Heart left ventricle (tissue), 16 donors: ENCODE measurements at regions not wholly inside any gene's neighbourhood (a gene's known extent, or its start where the extent isn't known, plus 50 kb on each side); places are given as distances from the start of the nearest gene placed in this dataset.
"Not testable (repeated sequence)": the region's sequence is repeated elsewhere in the genome, so short reads cannot be mapped to it uniquely, and the experiment has no call there.

Experiments used
- ATAC-seq, 4 donors: fragments of 200-7000 bp; cut with Tn5 transposase; one replicate each; pipeline ENCODE4 v1.9.1; 2020 to 2022; ENCODE audit warnings: moderate library complexity in 4 of 4, mild to moderate bottlenecking in 3 of 4, moderate number of reproducible peaks in 1 of 4
- DNase-seq, 5 donors: peaks; one replicate each; pipeline ENCODE4 v3.0.0-alpha.2; 2020
- H3K27ac ChIP-seq, 12 donors: fragments of 200-600 bp; sonication (generic) in 4 of 12; one replicate each; pipeline versions ENCODE4 v1.5.0 to v1.8.0; 2016 to 2022; ENCODE audit warnings: mild to moderate bottlenecking in 2 of 12
- H3K27me3 ChIP-seq, 9 donors: fragments of 200-600 bp; sonication (generic) in 2 of 9; one replicate each; pipeline versions ENCODE4 v1.5.1 to v1.8.0; 2016 to 2022; ENCODE audit warnings: mild to moderate bottlenecking in 3 of 9
- H3K36me3 ChIP-seq, 9 donors: fragments of 200-600 bp; sonication (generic) in 2 of 9; one replicate each; pipeline versions ENCODE4 v1.5.0 to v1.8.0; 2018 to 2022; ENCODE audit warnings: mild to moderate bottlenecking in 2 of 9
- H3K4me1 ChIP-seq, 12 donors: fragments of 200-600 bp; sonication (generic) in 4 of 12; one replicate each; pipeline versions ENCODE4 v1.5.0 to v1.8.0; 2016 to 2022; ENCODE audit warnings: mild to moderate bottlenecking in 3 of 12
- H3K4me3 ChIP-seq, 12 donors: fragments of 200-600 bp; sonication (generic) in 4 of 12; one replicate each; pipeline versions ENCODE4 v1.5.0 to v1.8.0; 2017 to 2022; ENCODE audit warnings: mild to moderate bottlenecking in 9 of 12, moderate library complexity in 4 of 12
- H3K9me3 ChIP-seq, 12 donors: fragments of 200-600 bp; sonication (generic) in 4 of 12; one replicate each; pipeline versions ENCODE4 v1.5.0 to v1.8.0; 2016 to 2022; ENCODE audit warnings: mild to moderate bottlenecking in 1 of 12
- CTCF ChIP-seq, 12 donors: fragments of 200-600 bp; sonication (generic) in 4 of 12; IDR thresholded peaks; one replicate each; pipeline versions ENCODE4 v1.5.0 to v1.8.0; 2018 to 2022; ENCODE audit warnings: antibody characterized with exemption in 12 of 12, mild to moderate bottlenecking in 5 of 12
- POLR2A ChIP-seq, 2 donors: fragments of 450-650 bp; IDR thresholded peaks; one replicate each; pipeline ENCODE4 v1.6.1; 2017; ENCODE audit warnings: antibody characterized with exemption in 2 of 2, mild to moderate bottlenecking in 2 of 2, moderate library complexity in 2 of 2
- WGBS, 4 donors: extraction: QIAGEN DNeasy Blood & Tissue Kit in 2 of 4; methylation state at CpG; one replicate each; pipeline versions ENCODE4 v1.1.5 to v1.1.7; 2013 to 2018; 5-methylcytosine and 5-hydroxymethylcytosine counted together
- intact Hi-C, 10 donors: fragments of 100-400 bp; cut with DNase I; formaldehyde crosslinking; loops; one replicate each; pipeline versions ENCODE4 v1.11.1 to v1.14.2; 2022
- donor health status: ischemic (EF 13 %, LVEDD 7.1; RV severe dilation, severe dysfunction).
- donor health status: healthy with polysubstance abuse.
- donor health status: DM: no; HTN: yes; CAD: no.
- donor health status: DM: no; HTN: no; CAD: no.
- donor health status: ischemic (EF 25% LVEDD 6.9; RV normal size, moderate dysfunction).
- donor health status: ischemic (EF 25% LVEDD 5.7; RV mildly dilated, moderate dysfunction).
- donor health status: healthy.
- donor health status: DM: yes; HTN: yes; CAD: no.
- donor health status: ischemic (EF 35%, LVEDD 5.7; RV mildly dilated, moderate dysfunction).
- donor health status: nonischemic (EF 11% LVEDD 7.7; RV severe dilation, severe dysfunction).
- donor health status: DM: yes; HTN: yes; CAD: no.
- donor health status: PGD.
- donor health status: ischemic (EF 29% LVEDD 5.4; RV normal size, mild dysfunction).
- donor health status: nonischemic (EF 23%, LVEDD 6.1; RV moderate dilation, normal function).

GRCh38 chr10:8283986-8284385 lies 229.5 kb downstream of the GATA3 start:
- peak in 3 of 4 donors; percentile 16 to 91 (median 67) for ATAC-seq
- H3K9me3 ChIP-seq: no peaks in the 10 kb centered on the region
- no peak overlapping the region for H3K27ac ChIP-seq
- peak in 2 of 5 donors; percentile 56 to 58 for DNase-seq
- no peaks in the 10 kb centered on the region for H3K27me3 ChIP-seq
- intact Hi-C loops: no loop called here
- WGBS, 4 donors: 69 to 80% (median 75%) methylated on average over 11 of the region's 11 CpGs
- no peak overlapping the region for H3K4me3 ChIP-seq
- H3K36me3 ChIP-seq: no peaks in the 10 kb centered on the region
- TF ChIP-seq CTCF (IDR thresholded peaks at IDR 0.05) (no peak), POLR2A (IDR thresholded peaks at IDR 0.05) (no peak)
- H3K4me1 ChIP-seq: no peaks in the 10 kb centered on the region

GRCh38 chr10:8285970-8286369 lies 231.5 kb downstream of the GATA3 start:
- H3K36me3 ChIP-seq, H3K4me3 ChIP-seq, DNase-seq, intact Hi-C loops, H3K27me3 ChIP-seq, ATAC-seq, H3K4me1 ChIP-seq, H3K9me3 ChIP-seq, H3K27ac ChIP-seq: not testable (repeated sequence)
- 78 to 90% (median 86%) methylated on average over 3 to 4 of the region's 4 CpGs for WGBS, 4 donors

GRCh38 chr10:8288600-8288999 lies 234.1 kb downstream of the GATA3 start:
- no peaks in the 10 kb centered on the region for H3K27me3 ChIP-seq
- 83 to 86% (median 84%) methylated on average over 9 of the region's 9 CpGs for WGBS, 4 donors
- ATAC-seq (no peak), DNase-seq (no peak)
- H3K4me1 ChIP-seq: no peaks in the 10 kb centered on the region
- no peaks in the 10 kb centered on the region for H3K36me3 ChIP-seq
- no peaks in the 10 kb centered on the region for H3K9me3 ChIP-seq
- H3K4me3 ChIP-seq: no peak overlapping the region
- TF ChIP-seq POLR2A (IDR thresholded peaks at IDR 0.05) (no peak), CTCF (IDR thresholded peaks at IDR 0.05) (no peak)
- intact Hi-C loops: no loop called here
- no peak overlapping the region for H3K27ac ChIP-seq

GRCh38 chr10:8289186-8289924 lies 234.9 kb downstream of the GATA3 start:
- WGBS, 4 donors: 64 to 75% (median 66%) methylated on average over 4 of the region's 4 CpGs
- Histone ChIP-seq H3K9me3 (no peaks in the 10 kb centered on the region), H3K4me1 (no peaks in the 10 kb centered on the region), H3K27me3 (no peaks in the 10 kb centered on the region), H3K36me3 (no peaks in the 10 kb centered on the region), H3K4me3 (no peak overlapping the region), H3K27ac (no peak overlapping the region)
- intact Hi-C loops: no loop called here
- DNase-seq: no peak
- no peak for TF ChIP-seq POLR2A (IDR thresholded peaks at IDR 0.05)
- TF ChIP-seq CTCF (IDR thresholded peaks at IDR 0.05): no peak
- ATAC-seq: no peak

- no peak overlapping the region for H3K4me3 ChIP-seq
- H3K27me3 ChIP-seq: peaks cover 0 to 22% (median 0%) of the 10 kb centered on the region in 9 donors
- 69 to 80% (median 77%) methylated on average over 5 of the region's 5 CpGs for WGBS, 4 donors
- H3K36me3 ChIP-seq: no peaks in the 10 kb centered on the region
- H3K9me3 ChIP-seq: no peaks in the 10 kb centered on the region
- no peak overlapping the region for H3K27ac ChIP-seq
- ATAC-seq (no peak), DNase-seq (no peak)
- intact Hi-C loops: no loop called here
- no peak for TF ChIP-seq CTCF (IDR thresholded peaks at IDR 0.05)
- no peak for TF ChIP-seq POLR2A (IDR thresholded peaks at IDR 0.05)
- no peaks in the 10 kb centered on the region for H3K4me1 ChIP-seq
Measured at GRCh38 chr10:8294779-8295178, 240.3 kb downstream of the GATA3 start.
